HCT116 (cell line): ENCODE measurements at regions not wholly inside any gene's neighbourhood (a gene's known extent, or its start where the extent isn't known, plus 50 kb on each side); places are given as distances from the start of the nearest gene placed in this dataset.

ENCODE experiments used
- ATAC-seq: fragments of 200-7000 bp; cut with Tn5 transposase; 2 replicates; pipeline ENCODE4 v1.9.1; 2020; ENCODE audit warnings: mild to moderate bottlenecking, moderate library complexity
- BruUV-seq: library from RNA; stranded (reverse); fragments of 400-500 nt; replicated peaks from 2 replicates; lab custom pipeline; 2021; lab: Mats Ljungman, UMichigan
- CTCF ChIA-PET: fragments of 300-600 bp; sonication (Branson Sonifier 250); formaldehyde crosslinking; loops from one replicate; lab custom pipeline; 2021; ENCODE audit warnings: antibody characterized with exemption; lab: Charles Lee
- POLR2A ChIA-PET: fragments of 300-600, 350-600 bp; sonication (Branson Sonifier 250); formaldehyde crosslinking; loops from one replicate; lab custom pipeline; 2021; ENCODE audit warnings: antibody characterized with exemption; lab: Charles Lee
- RAD21 ChIA-PET, 2 experiments: fragments of 300-600 bp; sonication (Branson Sonifier 250); formaldehyde crosslinking; loops; one replicate each; lab custom pipeline; 2023; ENCODE audit warnings: low total read pairs in 2 of 2; ENCODE audit not compliant: uncharacterized antibody in 2 of 2, unreplicated experiment in 2 of 2, low non-redundant PET in 1 of 2; lab: Charles Lee
- DNase-seq: peaks from one replicate; pipeline ENCODE4 v3.0.0-alpha.2; 2010; ENCODE audit warnings: low read depth, low spot score
- H2AFZ ChIP-seq: fragments of 200-600 bp; shearing (Covaris generic), sonication (generic); 2 replicates; pipeline ENCODE4 v1.6.1; 2017; ENCODE audit warnings: low read depth, mixed run types, mixed read lengths, antibody characterized with exemption, low read length; ENCODE audit not compliant: poor library complexity, severe bottlenecking
- H3K27ac ChIP-seq: 2 replicates; pipeline ENCODE4 v1.5.1; 2012; ENCODE audit warnings: low read depth, low read length
- H3K27me3 ChIP-seq: fragments of 200-600 bp; sonication (generic); 2 replicates; pipeline ENCODE4 v1.6.1; 2016; ENCODE audit warnings: mixed run types, low read length, mixed read lengths; ENCODE audit not compliant: insufficient read depth
- H3K36me3 ChIP-seq, 2 experiments: fragments of 200-500 bp in 1 of 2; fragments of 200-600 bp in 1 of 2; sonication (Bioruptor generic) in 1 of 2; sonication (generic) in 1 of 2; 2 replicates each; pipeline versions ENCODE4 v1.5.1 to v1.6.1; 2014 to 2016; ENCODE audit warnings: low read length in 2 of 2, inconsistent platforms in 1 of 2, mixed read lengths in 1 of 2, mixed run types in 1 of 2; ENCODE audit not compliant: insufficient read depth in 2 of 2, control insufficient read depth in 1 of 2
- H3K4me1 ChIP-seq, 2 experiments: fragments of 200-600 bp in 1 of 2; sonication (generic) in 1 of 2; 2 replicates each; pipeline versions ENCODE4 v1.5.1 to v1.6.1; 2012 to 2017; ENCODE audit warnings: low read length in 2 of 2, inconsistent platforms in 1 of 2, mild to moderate bottlenecking in 1 of 2, mixed read lengths in 1 of 2, mixed run types in 1 of 2, moderate library complexity in 1 of 2; ENCODE audit not compliant: insufficient read depth in 2 of 2, control insufficient read depth in 1 of 2
- H3K4me2 ChIP-seq: fragments of 200-600 bp; sonication (generic); 2 replicates; pipeline ENCODE4 v1.6.1; 2017; ENCODE audit warnings: mixed run types, low read length, mixed read lengths
- H3K4me3 ChIP-seq, 2 experiments: fragments of 200-600 bp in 1 of 2; sonication (generic) in 1 of 2; replicated peaks in 1 of 2; 2 replicates each; pipeline ENCODE4 v1.5.1; 2011 to 2016; ENCODE audit warnings: low read length in 2 of 2, control low read depth in 1 of 2, low read depth in 1 of 2, mild to moderate bottlenecking in 1 of 2, mixed read lengths in 1 of 2, mixed run types in 1 of 2
- H3K79me2 ChIP-seq: fragments of 200-600 bp; sonication (generic); 2 replicates; pipeline ENCODE4 v1.6.1; 2017; ENCODE audit warnings: mild to moderate bottlenecking, mixed run types, low read length, moderate library complexity, mixed read lengths; ENCODE audit not compliant: insufficient read depth
- H3K9ac ChIP-seq: fragments of 200-600 bp; sonication (generic); 2 replicates; pipeline ENCODE4 v1.6.1; 2016; ENCODE audit warnings: low read length, mixed read lengths
- H3K9me2 ChIP-seq: fragments of 200-600 bp; sonication (generic), shearing (Covaris generic); 2 replicates; pipeline ENCODE4 v1.6.1; 2017; ENCODE audit warnings: mixed run types, mild to moderate bottlenecking, moderate library complexity; ENCODE audit not compliant: insufficient read depth
- H3K9me3 ChIP-seq, 2 experiments: fragments of 200-500 bp in 1 of 2; fragments of 200-600 bp in 1 of 2; sonication (Bioruptor generic) in 1 of 2; sonication (generic) in 1 of 2; 2 replicates each; pipeline ENCODE4 v1.6.1; 2014 to 2017; ENCODE audit warnings: low read length in 2 of 2, mixed read lengths in 2 of 2, inconsistent platforms in 1 of 2, low read depth in 1 of 2, mild to moderate bottlenecking in 1 of 2, mixed run types in 1 of 2, moderate library complexity in 1 of 2; ENCODE audit not compliant: control insufficient read depth in 1 of 2, insufficient read depth in 1 of 2
- H4K20me1 ChIP-seq: fragments of 200-600 bp; sonication (generic), shearing (Covaris generic); 2 replicates; pipeline ENCODE4 v1.6.1; 2017; ENCODE audit warnings: mixed run types, mild to moderate bottlenecking, moderate library complexity; ENCODE audit not compliant: insufficient read depth
- ELF1 ChIP-seq: IDR thresholded peaks from 2 replicates; pipeline ENCODE4 v1.6.1; 2012; ENCODE audit warnings: low read depth, borderline replicate concordance
- EZH2 ChIP-seq: fragments of 200-600 bp; sonication (generic); IDR thresholded peaks from 2 replicates; pipeline ENCODE4 v1.6.1; 2017; ENCODE audit warnings: antibody characterized with exemption, mixed run types
- EZH2phosphoT487 ChIP-seq: fragments of 200-600 bp; IDR thresholded peaks from 2 replicates; pipeline ENCODE4 v1.6.1; 2018; ENCODE audit warnings: antibody characterized with exemption, borderline replicate concordance
- FOSL1 ChIP-seq: IDR thresholded peaks from 2 replicates; pipeline ENCODE4 v1.6.1; 2012; ENCODE audit warnings: low read depth
- POLR2A ChIP-seq: IDR thresholded peaks from 2 replicates; pipeline ENCODE4 v1.7.0; 2011; ENCODE audit warnings: borderline replicate concordance; ENCODE audit not compliant: insufficient read depth, insufficient read length; ENCODE audit errors: extremely low read depth
- SIN3A ChIP-seq: IDR thresholded peaks from 2 replicates; pipeline ENCODE4 v1.6.1; 2012; ENCODE audit warnings: low read depth
- SP1 ChIP-seq: IDR thresholded peaks from 2 replicates; pipeline ENCODE4 v1.6.1; 2012; ENCODE audit warnings: low read depth
- SRF ChIP-seq: IDR thresholded peaks from 2 replicates; pipeline ENCODE4 v1.6.1; 2012; ENCODE audit warnings: low read depth
- ZNF274 ChIP-seq: fragments of 200-500 bp; sonication (Bioruptor generic); IDR thresholded peaks from 2 replicates; pipeline ENCODE4 v1.6.1; 2014; ENCODE audit warnings: mild to moderate bottlenecking, low read depth, low read length, inconsistent platforms
- intact Hi-C: fragments of 100-400 bp; cut with micrococcal nuclease; formaldehyde crosslinking; loops from 2 replicates; pipeline ENCODE4 v1.10.0; 2022
- TF ChIP-seq, protein P1 (sequence below): IDR thresholded peaks from 2 replicates; pipeline ENCODE4 v1.6.1; 2012
- TF ChIP-seq, protein P2 (sequence below): IDR thresholded peaks from 2 replicates; pipeline ENCODE4 v1.6.1; 2012
- TF ChIP-seq, protein P3 (sequence below): IDR thresholded peaks from 2 replicates; pipeline ENCODE4 v1.6.1; 2011; ENCODE audit warnings: mild to moderate bottlenecking, low read length, moderate library complexity; ENCODE audit not compliant: insufficient replicate concordance; ENCODE audit errors: extremely low read depth

DNA sequence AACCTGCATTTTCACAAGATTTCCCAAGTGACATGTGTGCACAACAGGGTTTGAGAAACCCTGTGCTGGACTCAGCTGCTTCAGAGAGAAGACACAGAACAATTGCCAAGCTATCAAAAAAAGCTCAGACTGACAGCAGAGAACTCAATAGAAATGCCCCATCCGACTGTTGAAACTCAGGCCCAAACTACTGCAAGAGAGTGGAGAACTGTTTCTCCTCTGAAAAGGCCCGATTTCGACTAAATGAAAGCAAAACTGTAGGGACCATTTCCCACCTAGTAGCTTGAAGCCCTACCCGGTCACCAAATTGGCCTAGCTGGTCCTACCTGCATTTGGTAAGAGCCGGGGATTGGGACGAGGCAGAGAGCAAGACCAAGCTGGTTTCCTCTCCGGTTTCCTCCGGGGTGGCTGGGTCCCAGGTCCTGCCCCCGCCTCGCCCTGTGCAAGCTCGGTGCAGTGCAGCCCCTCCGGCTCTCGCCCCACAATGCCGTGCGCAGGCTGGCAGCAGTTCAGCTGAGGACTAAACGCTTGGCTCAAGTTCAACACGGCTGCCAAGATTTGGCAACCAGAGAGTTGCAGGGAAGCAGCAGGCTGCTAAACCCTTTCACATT lies 1180.6 kb downstream of the VRK1 start:
- ChIA-PET CTCF (no interaction called here), RAD21 (no interaction called here), POLR2A (no interaction called here)
- Histone ChIP-seq H2AFZ (no peak overlapping the region), H3K4me2 (no peak overlapping the region), H4K20me1 (no peaks in the 10 kb centered on the region), H3K4me1 (no peaks in the 10 kb centered on the region), H3K36me3 (no peaks in the 10 kb centered on the region), H3K79me2 (no peaks in the 10 kb centered on the region), H3K9ac (no peak overlapping the region), H3K9me2 (no peaks in the 10 kb centered on the region), H3K4me3 (no peak overlapping the region), H3K27ac (no peak overlapping the region), H3K9me3 (peaks cover 0 to 3% of the 10 kb centered on the region in 2 experiments; a peak in 1 of 4 replicates), H3K27me3 (no peaks in the 10 kb centered on the region)
- ATAC-seq (no peak), DNase-seq (no peak)
- intact Hi-C loops: loop anchor here (1.0 kb wide), 1 partner anchor 1289 kb away; no protein-coding TSS in a partner anchor
- no TSS peak for BruUV-seq
- TF ChIP-seq FOSL1 (no peak), POLR2A (no peak), SRF (no peak), SP1 (no peak), SIN3A (no peak), ZNF274 (no peak), EZH2phosphoT487 (no peak), EZH2 (no peak), ELF1 (no peak)
- TF ChIP-seq, protein P1, sequence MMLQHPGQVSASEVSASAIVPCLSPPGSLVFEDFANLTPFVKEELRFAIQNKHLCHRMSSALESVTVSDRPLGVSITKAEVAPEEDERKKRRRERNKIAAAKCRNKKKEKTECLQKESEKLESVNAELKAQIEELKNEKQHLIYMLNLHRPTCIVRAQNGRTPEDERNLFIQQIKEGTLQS: no peak
- TF ChIP-seq, protein P2, sequence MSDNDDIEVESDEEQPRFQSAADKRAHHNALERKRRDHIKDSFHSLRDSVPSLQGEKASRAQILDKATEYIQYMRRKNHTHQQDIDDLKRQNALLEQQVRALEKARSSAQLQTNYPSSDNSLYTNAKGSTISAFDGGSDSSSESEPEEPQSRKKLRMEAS: no peak
- TF ChIP-seq, protein P3, sequence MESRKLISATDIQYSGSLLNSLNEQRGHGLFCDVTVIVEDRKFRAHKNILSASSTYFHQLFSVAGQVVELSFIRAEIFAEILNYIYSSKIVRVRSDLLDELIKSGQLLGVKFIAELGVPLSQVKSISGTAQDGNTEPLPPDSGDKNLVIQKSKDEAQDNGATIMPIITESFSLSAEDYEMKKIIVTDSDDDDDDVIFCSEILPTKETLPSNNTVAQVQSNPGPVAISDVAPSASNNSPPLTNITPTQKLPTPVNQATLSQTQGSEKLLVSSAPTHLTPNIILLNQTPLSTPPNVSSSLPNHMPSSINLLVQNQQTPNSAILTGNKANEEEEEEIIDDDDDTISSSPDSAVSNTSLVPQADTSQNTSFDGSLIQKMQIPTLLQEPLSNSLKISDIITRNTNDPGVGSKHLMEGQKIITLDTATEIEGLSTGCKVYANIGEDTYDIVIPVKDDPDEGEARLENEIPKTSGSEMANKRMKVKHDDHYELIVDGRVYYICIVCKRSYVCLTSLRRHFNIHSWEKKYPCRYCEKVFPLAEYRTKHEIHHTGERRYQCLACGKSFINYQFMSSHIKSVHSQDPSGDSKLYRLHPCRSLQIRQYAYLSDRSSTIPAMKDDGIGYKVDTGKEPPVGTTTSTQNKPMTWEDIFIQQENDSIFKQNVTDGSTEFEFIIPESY: no peak
